Testis (tissue), 2 donors: ENCODE measurements at regions not wholly inside any gene's neighbourhood (a gene's known extent, or its start where the extent isn't known, plus 50 kb on each side); places are given as distances from the start of the nearest gene placed in this dataset.

ENCODE experiments used
- DNase-seq: peaks from one replicate; pipeline ENCODE4 v3.0.0-alpha.2; 2019
- H3K27ac ChIP-seq, 2 donors: fragments of 200-600 bp; sonication (generic); one replicate each; pipeline ENCODE4 v1.5.1; 2019
- H3K27me3 ChIP-seq: fragments of 200-600 bp; sonication (generic); one replicate; pipeline ENCODE4 v1.5.1; 2019
- H3K36me3 ChIP-seq: fragments of 200-600 bp; sonication (generic); one replicate; pipeline ENCODE4 v1.5.1; 2017; ENCODE audit warnings: low read depth; ENCODE audit errors: missing control alignments
- H3K4me1 ChIP-seq: fragments of 200-600 bp; sonication (generic); one replicate; pipeline ENCODE4 v1.5.1; 2019
- H3K4me3 ChIP-seq, 2 donors: fragments of 200-600 bp; sonication (generic); one replicate each; pipeline ENCODE4 v1.5.1; 2017 to 2019
- H3K9me3 ChIP-seq: fragments of 200-600 bp; sonication (generic); one replicate; pipeline ENCODE4 v1.5.1; 2017
- CTCF ChIP-seq, 3 experiments: fragments of 450-650 bp in 2 of 3; fragments of 200-600 bp in 1 of 3; sonication (generic) in 1 of 3; IDR thresholded peaks; one replicate each; pipeline ENCODE4 v1.5.1; 2016 to 2019; ENCODE audit warnings: antibody characterized with exemption in 3 of 3, mild to moderate bottlenecking in 2 of 3, moderate library complexity in 1 of 3
- POLR2A ChIP-seq: fragments of 450-650 bp; IDR thresholded peaks from one replicate; pipeline ENCODE4 v1.6.1; 2017; ENCODE audit warnings: antibody characterized with exemption, mild to moderate bottlenecking, moderate library complexity
- WGBS, 2 donors: methylation state at CpG; one replicate each; pipeline ENCODE4 v1.1.5; 2018; 5-methylcytosine and 5-hydroxymethylcytosine counted together
- intact Hi-C: fragments of 100-400 bp; cut with DNase I; formaldehyde crosslinking; loops from one replicate; pipeline ENCODE4 v1.15.1; 2023; ENCODE audit warnings: low total_unique reads

DNA sequence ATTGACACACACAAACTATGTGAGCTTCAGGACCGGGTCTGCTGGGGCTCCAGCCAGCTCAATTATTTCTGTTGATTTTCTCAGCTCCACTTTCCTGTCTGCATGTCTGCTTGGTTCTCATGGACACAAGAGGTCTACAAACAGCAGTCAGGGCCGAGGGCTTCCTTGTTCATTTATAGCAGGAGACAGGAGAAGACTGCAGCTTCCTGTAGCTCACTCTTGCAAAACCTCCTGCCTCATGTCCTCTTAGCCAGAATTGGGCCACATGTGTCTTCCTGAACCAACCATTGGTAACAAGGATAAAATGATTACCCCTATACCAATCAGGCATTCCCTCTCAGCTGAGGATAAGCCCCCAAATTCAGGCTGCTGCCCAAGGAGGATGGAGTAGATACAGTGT is 182.8 kb downstream of the TLE3 start:
- no peaks in the 10 kb centered on the region for H3K36me3 ChIP-seq
- intact Hi-C loops = no loop called here

GRCh38 chr15:69916169-69916785 is 181.4 kb downstream of the TLE3 start:
- intact Hi-C loops = no loop called here
- Histone ChIP-seq H3K27me3 (no peaks in the 10 kb centered on the region), H3K36me3 (no peaks in the 10 kb centered on the region), H3K4me1 (no peaks in the 10 kb centered on the region), H3K4me3 (no peak overlapping the region), H3K9me3 (no peaks in the 10 kb centered on the region), H3K27ac (no peak overlapping the region)
- 85 to 88% methylated on average over 3 to 6 of the region's 6 CpGs for WGBS, 2 donors
- no peak for DNase-seq
- no peak for TF ChIP-seq CTCF (IDR thresholded peaks at IDR 0.05)
- TF ChIP-seq POLR2A = no peak

More for the DNA sequence above, 182.8 kb downstream of the TLE3 start:
- H3K27me3 ChIP-seq = no peaks in the 10 kb centered on the region
- TF ChIP-seq CTCF (IDR thresholded peaks at IDR 0.05) = no peak
- no peak for TF ChIP-seq POLR2A
- H3K4me3 ChIP-seq = no peak overlapping the region
- no peak for DNase-seq
- no peak overlapping the region for H3K27ac ChIP-seq
- WGBS, 2 donors = 86 to 88% methylated on average over 2 of the region's 2 CpGs
- H3K9me3 ChIP-seq = no peaks in the 10 kb centered on the region
- no peaks in the 10 kb centered on the region for H3K4me1 ChIP-seq

GRCh38 chr15:69917056-69917455 is 180.7 kb downstream of the TLE3 start:
- intact Hi-C loops = no loop called here
- no peak for DNase-seq
- no peaks in the 10 kb centered on the region for H3K4me1 ChIP-seq
- no peaks in the 10 kb centered on the region for H3K27me3 ChIP-seq
- no peak overlapping the region for H3K4me3 ChIP-seq
- TF ChIP-seq CTCF (IDR thresholded peaks at IDR 0.05) (no peak), POLR2A (no peak)
- no peak overlapping the region for H3K27ac ChIP-seq
- 83 to 93% methylated on average over 2 of the region's 2 CpGs for WGBS, 2 donors
- H3K36me3 ChIP-seq = no peaks in the 10 kb centered on the region
- H3K9me3 ChIP-seq = no peaks in the 10 kb centered on the region

- Histone ChIP-seq H3K4me3 (no peak overlapping the region), H3K36me3 (no peaks in the 10 kb centered on the region)
Observed at GRCh38 chr15:69919816-69920215, 177.9 kb downstream of the TLE3 start.

More at GRCh38 chr15:69919816-69920215, 177.9 kb downstream of the TLE3 start:
- DNase-seq = no peak
- intact Hi-C loops = no loop called here
- Histone ChIP-seq H3K4me1 (no peaks in the 10 kb centered on the region), H3K27ac (no peak overlapping the region), H3K27me3 (no peaks in the 10 kb centered on the region), H3K9me3 (no peaks in the 10 kb centered on the region)
- no peak for TF ChIP-seq CTCF (IDR thresholded peaks at IDR 0.05)
- no peak for TF ChIP-seq POLR2A
- WGBS, 2 donors = 66 to 93% methylated on average over 3 to 5 of the region's 5 CpGs
